IMR-90 (cell line): ENCODE measurements at regions not wholly inside any gene's neighbourhood (a gene's known extent, or its start where the extent isn't known, plus 50 kb on each side); places are given as distances from the start of the nearest gene placed in this dataset.

Experiments
- ATAC-seq: fragments of 200-7000 bp; cut with Tn5 transposase; 2 replicates; pipeline ENCODE4 v1.9.1; 2020; ENCODE audit warnings: low read depth, mild to moderate bottlenecking, moderate library complexity
- BruUV-seq: library from RNA; stranded (reverse); fragments of 400-500 nt; replicated peaks from 2 replicates; lab custom pipeline; 2021; lab: Mats Ljungman, UMichigan
- CTCF ChIA-PET: fragments of 300-600 bp; formaldehyde crosslinking; extraction: SDS; loops from one replicate; lab custom pipeline; 2021; ENCODE audit warnings: antibody characterized with exemption; lab: Yijun Ruan, JAX
- POLR2A ChIA-PET: fragments of 300-600 bp; sonication (Branson Sonifier 250); formaldehyde crosslinking; loops from one replicate; lab custom pipeline; 2022; ENCODE audit warnings: antibody characterized with exemption; ENCODE audit not compliant: unreplicated experiment; lab: Charles Lee
- DNase-seq: peaks from one replicate; pipeline ENCODE4 v3.0.0; 2013
- H2AFZ ChIP-seq: replicated peaks from 2 replicates; pipeline ENCODE3; 2013; ENCODE audit warnings: low read length, mild to moderate bottlenecking; ENCODE audit not compliant: poor library complexity
- H2AK5ac ChIP-seq: 2 replicates; pipeline ENCODE4 v1.6.1; 2013; ENCODE audit warnings: low read depth, low read length, inconsistent platforms
- H2AK9ac ChIP-seq: replicated peaks from 2 replicates; pipeline ENCODE3; 2013; ENCODE audit warnings: mild to moderate bottlenecking, low read depth, low read length, moderate library complexity; ENCODE audit not compliant: poor library complexity
- H2BK120ac ChIP-seq: 2 replicates; pipeline ENCODE4 v1.6.1; 2013; ENCODE audit warnings: low read depth, low read length, inconsistent platforms
- H2BK15ac ChIP-seq: 3 replicates; pipeline ENCODE4 v1.6.1; 2013; ENCODE audit warnings: low read depth, low read length, inconsistent platforms
- H2BK20ac ChIP-seq: 2 replicates; pipeline ENCODE4 v1.6.1; 2013; ENCODE audit warnings: low read depth, mild to moderate bottlenecking, inconsistent platforms, low read length, moderate library complexity
- H2BK5ac ChIP-seq: 2 replicates; pipeline ENCODE4 v1.6.1; 2013; ENCODE audit warnings: mild to moderate bottlenecking, low read depth, low read length, inconsistent platforms; ENCODE audit not compliant: poor library complexity, severe bottlenecking
- H3K14ac ChIP-seq: replicated peaks from 2 replicates; pipeline ENCODE4 v1.6.1; 2013; ENCODE audit warnings: low read depth, low read length, inconsistent platforms
- H3K18ac ChIP-seq: 2 replicates; pipeline ENCODE4 v1.6.1; 2013; ENCODE audit warnings: low read depth, low read length, control low read depth
- H3K23ac ChIP-seq: 2 replicates; pipeline ENCODE4 v1.6.1; 2013; ENCODE audit warnings: low read depth, low read length, inconsistent platforms
- H3K27ac ChIP-seq: 2 replicates; pipeline ENCODE4 v1.5.1; 2013; ENCODE audit warnings: mild to moderate bottlenecking, control low read depth, low read length; ENCODE audit not compliant: insufficient read depth
- H3K27me3 ChIP-seq: 2 replicates; pipeline ENCODE4 v1.6.1; 2013; ENCODE audit warnings: low read length; ENCODE audit not compliant: control insufficient read depth, insufficient read depth
- H3K36me3 ChIP-seq: 2 replicates; pipeline ENCODE4 v1.6.1; 2013; ENCODE audit warnings: low read length, mixed read lengths; ENCODE audit not compliant: control insufficient read depth, insufficient read depth
- H3K4ac ChIP-seq: 2 replicates; pipeline ENCODE4 v1.6.1; 2013; ENCODE audit warnings: low read depth, low read length, inconsistent platforms
- H3K4me1 ChIP-seq: 2 replicates; pipeline ENCODE4 v1.6.1; 2013; ENCODE audit warnings: low read length, mixed read lengths; ENCODE audit not compliant: control insufficient read depth, insufficient read depth
- H3K4me2 ChIP-seq: 2 replicates; pipeline ENCODE4 v1.6.1; 2013; ENCODE audit warnings: low read depth, mild to moderate bottlenecking, control low read depth, low read length, moderate library complexity
- H3K4me3 ChIP-seq: 2 replicates; pipeline ENCODE4 v1.5.1; 2013; ENCODE audit warnings: low read depth, mild to moderate bottlenecking, control low read depth, low read length, moderate library complexity; ENCODE audit not compliant: insufficient read depth
- H3K56ac ChIP-seq: 2 replicates; pipeline ENCODE4 v1.6.1; 2013; ENCODE audit warnings: low read length, inconsistent platforms; ENCODE audit not compliant: insufficient read depth; ENCODE audit errors: extremely low read depth
- H3K79me1 ChIP-seq, 2 experiments: 2 replicates each; pipeline ENCODE4 v1.6.1; 2013; ENCODE audit warnings: low read length in 2 of 2, inconsistent platforms in 1 of 2, low read depth in 1 of 2
- H3K9ac ChIP-seq: 2 replicates; pipeline ENCODE4 v1.6.1; 2013; ENCODE audit warnings: low read depth, low read length, control low read depth
- H3K9me1 ChIP-seq: 2 replicates; pipeline ENCODE4 v1.6.1; 2013; ENCODE audit warnings: low read length, inconsistent platforms; ENCODE audit not compliant: insufficient read depth
- H3K9me3 ChIP-seq: 2 replicates; pipeline ENCODE4 v1.6.1; 2013; ENCODE audit warnings: low read length; ENCODE audit not compliant: control insufficient read depth, insufficient read depth
- H4K20me1 ChIP-seq: 2 replicates; pipeline ENCODE4 v1.6.1; 2013; ENCODE audit warnings: low read length, inconsistent platforms; ENCODE audit not compliant: insufficient read depth
- H4K5ac ChIP-seq: 2 replicates; pipeline ENCODE4 v1.6.1; 2013; ENCODE audit warnings: mild to moderate bottlenecking, low read depth, low read length, control low read depth
- H4K8ac ChIP-seq, 2 experiments: 2 replicates each; pipeline ENCODE4 v1.6.1; 2013; ENCODE audit warnings: low read depth in 2 of 2, low read length in 2 of 2, control low read depth in 1 of 2, inconsistent platforms in 1 of 2
- H4K91ac ChIP-seq: 2 replicates; pipeline ENCODE4 v1.6.1; 2013; ENCODE audit warnings: low read depth, low read length, inconsistent platforms; ENCODE audit not compliant: insufficient read depth
- CHD1 ChIP-seq: IDR thresholded peaks from 2 replicates; pipeline ENCODE4 v1.6.1; 2012; ENCODE audit warnings: low read depth, low read length, improper control_type of control experiment
- MXI1 ChIP-seq: IDR thresholded peaks from 2 replicates; pipeline ENCODE4 v1.6.1; 2012; ENCODE audit warnings: low read depth, mild to moderate bottlenecking, low read length, moderate library complexity, borderline replicate concordance
- RAD21 ChIP-seq: IDR thresholded peaks from 2 replicates; pipeline ENCODE4 v1.6.1; 2012; ENCODE audit warnings: low read length, improper control_type of control experiment
- RCOR1 ChIP-seq: IDR thresholded peaks from 2 replicates; pipeline ENCODE4 v1.6.1; 2012; ENCODE audit warnings: mild to moderate bottlenecking, low read length, improper control_type of control experiment; ENCODE audit not compliant: insufficient replicate concordance
- RFX5 ChIP-seq: IDR thresholded peaks from 2 replicates; pipeline ENCODE4 v1.8.0; 2012; ENCODE audit warnings: low read depth, mild to moderate bottlenecking, low read length, moderate library complexity
- WGBS, 2 experiments: methylation state at CpG; one replicate each; pipeline versions ENCODE4 v1.1.5 to v1.1.7; 2013; ENCODE audit warnings: missing lambda C conversion rate in 2 of 2; ENCODE audit not compliant: insufficient read length in 1 of 2; ENCODE audit errors: extremely low coverage in 2 of 2; 5-methylcytosine and 5-hydroxymethylcytosine counted together
- dilution Hi-C: fragments of 300-500 bp; cut with HindIII; formaldehyde crosslinking; loops from one replicate; pipeline ENCODE4 v1.14.3; 2018; ENCODE audit warnings: low sequenced_read_pairs; ENCODE audit not compliant: unreplicated experiment
- in situ Hi-C: fragments of 300-500 bp; cut with MboI; formaldehyde crosslinking; loops from 3 replicates; pipeline ENCODE4 v1.14.3; 2019; ENCODE audit warnings: low sequenced_read_pairs, inconsistent platforms, mixed read lengths
- intact Hi-C: fragments of 100-400 bp; cut with micrococcal nuclease; formaldehyde crosslinking; loops from 2 replicates; pipeline ENCODE4 v1.10.0; 2022
- TF ChIP-seq, protein P1 (sequence below): fragments of 150-350 bp; IDR thresholded peaks from 2 replicates; pipeline ENCODE4 v1.6.1; 2017; ENCODE audit warnings: mild to moderate bottlenecking, antibody characterized with exemption, low read length, low read depth
- TF ChIP-seq, protein P2 (sequence below): conservative IDR thresholded peaks from 2 replicates; pipeline ENCODE4 v1.5.1; 2012; ENCODE audit warnings: mild to moderate bottlenecking, low read depth, low read length, improper control_type of control experiment

DNA sequence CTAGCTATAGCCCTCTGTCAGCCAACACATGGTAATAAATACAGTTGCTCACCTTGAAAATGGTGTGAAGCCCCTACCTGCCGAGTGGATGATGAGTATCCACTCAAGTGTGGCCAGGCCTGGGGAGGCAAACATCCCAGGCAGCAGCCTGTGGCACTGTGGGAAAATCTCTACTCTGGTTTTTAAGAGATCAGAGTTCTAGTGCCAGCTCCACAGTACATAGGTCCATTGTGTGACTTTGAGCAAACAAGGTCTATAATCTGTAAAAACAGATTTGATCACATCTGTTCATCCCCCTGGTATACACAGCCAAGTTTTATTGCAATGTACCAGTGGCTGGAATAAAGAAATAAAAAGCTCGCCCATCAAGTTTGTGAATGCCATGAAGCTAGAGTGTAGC, 82.7 kb upstream of the ARMC2 start:
- ChIA-PET POLR2A (no interaction called here), CTCF (interaction anchor here (0.6 kb wide), 1 partner anchor 9 kb away, joined by 3 read pairs; no protein-coding TSS in a partner anchor)
- BruUV-seq, result no TSS peak
- Histone ChIP-seq H3K18ac (no peak overlapping the region), H3K14ac (no peak overlapping the region), H3K4me1 (no peaks in the 10 kb centered on the region), H4K20me1 (no peaks in the 10 kb centered on the region), H3K4me3 (no peak overlapping the region), H3K56ac (no peak overlapping the region), H2AFZ (no peak overlapping the region), H3K9me3 (no peaks in the 10 kb centered on the region), H2BK20ac (no peak overlapping the region), H2BK15ac (no peak overlapping the region), H3K27ac (no peak overlapping the region), H3K36me3 (no peaks in the 10 kb centered on the region), H3K79me1 (no peaks in the 10 kb centered on the region), H3K23ac (no peak overlapping the region), H4K8ac (no peak overlapping the region), H3K9ac (no peak overlapping the region), H2AK9ac (no peak overlapping the region), H4K5ac (no peak overlapping the region), H2BK5ac (no peak overlapping the region), H3K4me2 (no peak overlapping the region), H2BK120ac (no peak overlapping the region), H3K4ac (no peak overlapping the region), H4K91ac (no peak overlapping the region), H3K9me1 (peaks cover 5% of the 10 kb centered on the region; the same call in 1 of the 2 replicates), H3K27me3 (no peaks in the 10 kb centered on the region; the same call in 1 of the 2 replicates), H2AK5ac (no peak overlapping the region)
- in situ Hi-C loops, result no loop called here
- WGBS, 2 experiments, result 100% methylated on average over 1 of the region's 2 CpGs; no CpG with 5 or more reads in 1 of the 2 experiments
- intact Hi-C loops, result no loop called here
- DNase-seq (no peak), ATAC-seq (no peak)
- dilution Hi-C loops, result no loop called here
- TF ChIP-seq CHD1 (no peak), MXI1 (no peak), RFX5 (no peak), RAD21 (no peak), RCOR1 (no peak)
- TF ChIP-seq, protein P1, sequence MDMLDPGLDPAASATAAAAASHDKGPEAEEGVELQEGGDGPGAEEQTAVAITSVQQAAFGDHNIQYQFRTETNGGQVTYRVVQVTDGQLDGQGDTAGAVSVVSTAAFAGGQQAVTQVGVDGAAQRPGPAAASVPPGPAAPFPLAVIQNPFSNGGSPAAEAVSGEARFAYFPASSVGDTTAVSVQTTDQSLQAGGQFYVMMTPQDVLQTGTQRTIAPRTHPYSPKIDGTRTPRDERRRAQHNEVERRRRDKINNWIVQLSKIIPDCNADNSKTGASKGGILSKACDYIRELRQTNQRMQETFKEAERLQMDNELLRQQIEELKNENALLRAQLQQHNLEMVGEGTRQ, result no peak
- TF ChIP-seq, protein P2, sequence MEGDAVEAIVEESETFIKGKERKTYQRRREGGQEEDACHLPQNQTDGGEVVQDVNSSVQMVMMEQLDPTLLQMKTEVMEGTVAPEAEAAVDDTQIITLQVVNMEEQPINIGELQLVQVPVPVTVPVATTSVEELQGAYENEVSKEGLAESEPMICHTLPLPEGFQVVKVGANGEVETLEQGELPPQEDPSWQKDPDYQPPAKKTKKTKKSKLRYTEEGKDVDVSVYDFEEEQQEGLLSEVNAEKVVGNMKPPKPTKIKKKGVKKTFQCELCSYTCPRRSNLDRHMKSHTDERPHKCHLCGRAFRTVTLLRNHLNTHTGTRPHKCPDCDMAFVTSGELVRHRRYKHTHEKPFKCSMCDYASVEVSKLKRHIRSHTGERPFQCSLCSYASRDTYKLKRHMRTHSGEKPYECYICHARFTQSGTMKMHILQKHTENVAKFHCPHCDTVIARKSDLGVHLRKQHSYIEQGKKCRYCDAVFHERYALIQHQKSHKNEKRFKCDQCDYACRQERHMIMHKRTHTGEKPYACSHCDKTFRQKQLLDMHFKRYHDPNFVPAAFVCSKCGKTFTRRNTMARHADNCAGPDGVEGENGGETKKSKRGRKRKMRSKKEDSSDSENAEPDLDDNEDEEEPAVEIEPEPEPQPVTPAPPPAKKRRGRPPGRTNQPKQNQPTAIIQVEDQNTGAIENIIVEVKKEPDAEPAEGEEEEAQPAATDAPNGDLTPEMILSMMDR, result no peak
